H1 (cell line): ENCODE measurements at regions not wholly inside any gene's neighbourhood (a gene's known extent, or its start where the extent isn't known, plus 50 kb on each side); places are given as distances from the start of the nearest gene placed in this dataset.

ENCODE experiments used
- CTCF ChIA-PET: fragments of 300-600 bp; sonication (Branson Sonifier 250); formaldehyde crosslinking; loops from one replicate; lab custom pipeline; 2021; ENCODE audit not compliant: partially characterized antibody; lab: Charles Lee
- POLR2A ChIA-PET: fragments of 300-600 bp; sonication (Branson Sonifier 250); formaldehyde crosslinking; loops from one replicate; lab custom pipeline; 2021; ENCODE audit warnings: inconsistent platforms; ENCODE audit not compliant: partially characterized antibody; lab: Charles Lee
- DNase-seq, 2 experiments: peaks; one replicate each; pipeline versions ENCODE4 v3.0.0 to v3.0.0-alpha.2; 2010 to 2022; ENCODE audit warnings: low spot score in 2 of 2, low read depth in 1 of 2, mixed read lengths in 1 of 2
- FAIRE-seq: peaks from 2 replicates; lab custom pipeline; 2011; peaks lifted over from hg19 to GRCh38; lab: Jason Lieb, UNC
- H2AFZ ChIP-seq: 2 replicates; pipeline ENCODE4 v1.8.1; 2012; ENCODE audit warnings: low read length, inconsistent platforms
- H2AK5ac ChIP-seq: 2 replicates; pipeline ENCODE4 v1.6.1; 2013; ENCODE audit warnings: low read depth, low read length
- H2BK120ac ChIP-seq: replicated peaks from 2 replicates; pipeline ENCODE3; 2013; ENCODE audit warnings: low read depth, low read length, inconsistent platforms
- H2BK12ac ChIP-seq: 2 replicates; pipeline ENCODE4 v1.6.1; 2013; ENCODE audit warnings: low read depth, low read length
- H2BK15ac ChIP-seq: 2 replicates; pipeline ENCODE4 v1.6.1; 2013; ENCODE audit warnings: low read length
- H2BK20ac ChIP-seq: 2 replicates; pipeline ENCODE4 v1.6.1; 2013; ENCODE audit warnings: low read length
- H2BK5ac ChIP-seq: 2 replicates; pipeline ENCODE4 v1.6.1; 2013; ENCODE audit warnings: low read depth, low read length
- H3K14ac ChIP-seq: 2 replicates; pipeline ENCODE4 v1.6.1; 2013; ENCODE audit warnings: inconsistent platforms; ENCODE audit not compliant: insufficient read length
- H3K18ac ChIP-seq: 2 replicates; pipeline ENCODE4 v1.6.1; 2013; ENCODE audit warnings: low read length; ENCODE audit errors: extremely low read depth
- H3K23ac ChIP-seq: 2 replicates; pipeline ENCODE4 v1.6.1; 2013; ENCODE audit warnings: inconsistent platforms; ENCODE audit not compliant: insufficient read length
- H3K23me2 ChIP-seq: 2 replicates; pipeline ENCODE4 v1.6.1; 2013; ENCODE audit warnings: low read depth, low read length
- H3K27ac ChIP-seq: 2 replicates; pipeline ENCODE4 v1.6.1; 2011; ENCODE audit warnings: low read depth, low read length, inconsistent platforms
- H3K27me3 ChIP-seq, 4 experiments: replicated peaks in 1 of 4; 1 replicate in 1 of 4; 2 replicates in 3 of 4; pipeline versions ENCODE4 v1.6.1 to v1.8.1; 2011 to 2013; ENCODE audit warnings: low read length in 3 of 4, mild to moderate bottlenecking in 3 of 4, inconsistent platforms in 2 of 4, mixed read lengths in 2 of 4, moderate library complexity in 1 of 4; ENCODE audit not compliant: control insufficient read depth in 3 of 4, insufficient read depth in 3 of 4; ENCODE audit errors: extremely low read depth in 1 of 4
- H3K36me3 ChIP-seq, 4 experiments: 2 replicates each; pipeline versions ENCODE4 v1.6.1 to v1.8.1; 2011 to 2013; ENCODE audit warnings: mild to moderate bottlenecking in 4 of 4, low read length in 3 of 4, moderate library complexity in 2 of 4, control low read depth in 1 of 4, inconsistent platforms in 1 of 4; ENCODE audit not compliant: insufficient read depth in 4 of 4, control insufficient read depth in 2 of 4
- H3K4ac ChIP-seq: replicated peaks from 2 replicates; pipeline ENCODE3; 2013; ENCODE audit warnings: low read length, low read depth, mixed read lengths, inconsistent platforms; ENCODE audit not compliant: insufficient read length
- H3K4me1 ChIP-seq, 4 experiments: replicated peaks in 1 of 4; 1 replicate in 1 of 4; 2 replicates in 3 of 4; pipeline versions ENCODE4 v1.6.1 to v1.8.1; 2011 to 2013; ENCODE audit warnings: low read length in 3 of 4, inconsistent platforms in 2 of 4, mixed read lengths in 1 of 4; ENCODE audit not compliant: insufficient read depth in 4 of 4, control insufficient read depth in 3 of 4
- H3K4me2 ChIP-seq, 2 experiments: 2 replicates each; pipeline versions ENCODE4 v1.6.1 to v1.8.1; 2011 to 2013; ENCODE audit warnings: low read depth in 2 of 2, low read length in 2 of 2, control low read depth in 1 of 2, inconsistent platforms in 1 of 2, mild to moderate bottlenecking in 1 of 2; ENCODE audit not compliant: insufficient read depth in 1 of 2
- H3K4me3 ChIP-seq, 4 experiments: fragments of 200-600, 300-600 bp in 1 of 4; sonication (generic), shearing (Covaris generic), sonication (Bioruptor Twin) in 1 of 4; 2 replicates each; pipeline versions ENCODE4 v1.5.1 to v1.8.1; 2011 to 2016; ENCODE audit warnings: low read length in 4 of 4, low read depth in 3 of 4, control low read depth in 2 of 4, inconsistent platforms in 2 of 4, mild to moderate bottlenecking in 2 of 4, mixed read lengths in 1 of 4, moderate library complexity in 1 of 4; ENCODE audit not compliant: insufficient read depth in 2 of 4; ENCODE audit errors: extremely low read depth in 1 of 4
- H3K56ac ChIP-seq: replicated peaks from 2 replicates; pipeline ENCODE3; 2013; ENCODE audit warnings: low read depth, mild to moderate bottlenecking, mixed read lengths, low read length, inconsistent platforms; ENCODE audit not compliant: insufficient read length
- H3K79me1 ChIP-seq: 2 replicates; pipeline ENCODE4 v1.6.1; 2013; ENCODE audit warnings: low read depth, low read length, control low read depth
- H3K79me2 ChIP-seq, 2 experiments: 2 replicates each; pipeline versions ENCODE4 v1.6.1 to v1.8.1; 2012 to 2013; ENCODE audit warnings: low read length in 2 of 2, mild to moderate bottlenecking in 2 of 2, inconsistent platforms in 1 of 2; ENCODE audit not compliant: insufficient read depth in 2 of 2, control insufficient read depth in 1 of 2
- H3K9ac ChIP-seq, 4 experiments: replicated peaks in 1 of 4; 1 replicate in 1 of 4; 2 replicates in 3 of 4; pipeline versions ENCODE4 v1.6.1 to v1.8.1; 2011 to 2013; ENCODE audit warnings: low read depth in 3 of 4, low read length in 3 of 4, control low read depth in 2 of 4, mild to moderate bottlenecking in 2 of 4, moderate library complexity in 2 of 4, inconsistent platforms in 1 of 4; ENCODE audit errors: extremely low read depth in 1 of 4
- H3K9me3 ChIP-seq, 2 experiments: 2 replicates each; pipeline versions ENCODE4 v1.6.1 to v1.8.1; 2012 to 2013; ENCODE audit warnings: mild to moderate bottlenecking in 2 of 2, moderate library complexity in 2 of 2, control low read depth in 1 of 2, inconsistent platforms in 1 of 2, low read depth in 1 of 2, low read length in 1 of 2, mixed read lengths in 1 of 2; ENCODE audit not compliant: insufficient read depth in 2 of 2
- H4K20me1 ChIP-seq, 2 experiments: replicated peaks in 1 of 2; 2 replicates each; pipeline versions ENCODE3 to v1.8.1; 2011 to 2013; ENCODE audit warnings: inconsistent platforms in 2 of 2, low read length in 2 of 2, mild to moderate bottlenecking in 1 of 2; ENCODE audit not compliant: insufficient read depth in 2 of 2, control insufficient read depth in 1 of 2
- H4K5ac ChIP-seq: 2 replicates; pipeline ENCODE4 v1.6.1; 2013; ENCODE audit warnings: low read length, low read depth, mixed read lengths, inconsistent platforms; ENCODE audit not compliant: insufficient read length
- H4K8ac ChIP-seq: 2 replicates; pipeline ENCODE4 v1.8.0; 2013; ENCODE audit warnings: mild to moderate bottlenecking, moderate library complexity, low read length, inconsistent platforms; ENCODE audit not compliant: insufficient read depth; ENCODE audit errors: extremely low read depth
- H4K91ac ChIP-seq: replicated peaks from 2 replicates; pipeline ENCODE3; 2013; ENCODE audit warnings: low read length, mixed read lengths, inconsistent platforms; ENCODE audit not compliant: insufficient read length
- BRCA1 ChIP-seq: IDR thresholded peaks from 2 replicates; pipeline ENCODE4 v1.6.1; 2012; ENCODE audit warnings: low read depth, low read length, improper control_type of control experiment
- CEBPB ChIP-seq: IDR thresholded peaks from 2 replicates; pipeline ENCODE4 v1.6.1; 2012; ENCODE audit warnings: low read depth, low read length
- CTCF ChIP-seq, 3 experiments: IDR thresholded peaks; 1 replicate in 2 of 3; 2 replicates in 1 of 3; pipeline versions ENCODE4 v1.5.1 to v1.6.1; 2011; ENCODE audit warnings: low read length in 3 of 3, mild to moderate bottlenecking in 3 of 3, inconsistent platforms in 2 of 3, low read depth in 1 of 3, moderate library complexity in 1 of 3; ENCODE audit not compliant: insufficient read depth in 1 of 3; ENCODE audit errors: control extremely low read depth in 1 of 3
- E2F6 ChIP-seq: IDR thresholded peaks from 2 replicates; pipeline ENCODE4 v1.6.1; 2012; ENCODE audit warnings: inconsistent platforms
- EGR1 ChIP-seq: IDR thresholded peaks from 2 replicates; pipeline ENCODE4 v1.6.1; 2011; ENCODE audit warnings: low read depth, low read length, borderline replicate concordance
- EZH2 ChIP-seq: fragments of 200-600 bp; sonication (generic); IDR thresholded peaks from 2 replicates; pipeline ENCODE4 v1.7.1; 2012; ENCODE audit warnings: low read depth, mild to moderate bottlenecking, moderate library complexity, low read length, inconsistent platforms; ENCODE audit not compliant: severe bottlenecking
- KDM4A ChIP-seq: IDR thresholded peaks from one replicate; pipeline ENCODE4 v1.7.1; 2012; ENCODE audit warnings: low read depth, mild to moderate bottlenecking, moderate library complexity, low read length, inconsistent platforms; ENCODE audit not compliant: severe bottlenecking
- KDM5A ChIP-seq: fragments of 200-600 bp; IDR thresholded peaks from 2 replicates; pipeline ENCODE4 v1.7.1; 2012; ENCODE audit warnings: mild to moderate bottlenecking, low read length, inconsistent platforms, mixed read lengths
- POU5F1 ChIP-seq: IDR thresholded peaks from 2 replicates; pipeline ENCODE4 v1.6.1; 2011; ENCODE audit warnings: low read depth, mild to moderate bottlenecking, low read length, moderate library complexity
- SIN3A ChIP-seq, 2 experiments: IDR thresholded peaks in 1 of 2; conservative IDR thresholded peaks in 1 of 2; 2 replicates each; pipeline ENCODE4 v1.6.1; 2011 to 2012; ENCODE audit warnings: low read length in 2 of 2, improper control_type of control experiment in 1 of 2, low read depth in 1 of 2, mild to moderate bottlenecking in 1 of 2
- TCF12 ChIP-seq: IDR thresholded peaks from 2 replicates; pipeline ENCODE4 v1.6.1; 2011; ENCODE audit warnings: low read depth, mild to moderate bottlenecking, low read length
- TEAD4 ChIP-seq: IDR thresholded peaks from 2 replicates; pipeline ENCODE4 v1.6.1; 2012; ENCODE audit warnings: low read depth, low read length, inconsistent platforms, mixed read lengths
- WGBS, 2 experiments: shearing (Covaris generic) in 1 of 2; methylation state at CpG; one replicate each; pipeline versions ENCODE4 v1.1.6 to v1.1.7; 2013 to 2015; ENCODE audit warnings: low lambda C conversion rate in 2 of 2, mixed read lengths in 2 of 2, inconsistent platforms in 1 of 2, low coverage in 1 of 2, missing lambda C conversion rate in 1 of 2; ENCODE audit not compliant: insufficient replicate concordance in 2 of 2, insufficient coverage in 1 of 2, insufficient read length in 1 of 2; ENCODE audit errors: extremely low coverage in 1 of 2, missing lambda C conversion rate in 1 of 2; 5-methylcytosine and 5-hydroxymethylcytosine counted together

GRCh38 chr3:64915778-64916177, 228.0 kb upstream of the ADAMTS9 start:
- Histone ChIP-seq H2BK15ac (no peak overlapping the region), H3K79me2 (no peaks in the 10 kb centered on the region), H3K9me3 (no peaks in the 10 kb centered on the region), H3K18ac (no peak overlapping the region), H3K27me3 (peaks cover 0 to 5% (median under 1%) of the 10 kb centered on the region in 4 experiments; a peak in 2 of 7 replicates), H4K91ac (no peak overlapping the region), H4K20me1 (no peaks in the 10 kb centered on the region), H3K4ac (no peak overlapping the region), H3K23ac (no peak overlapping the region), H2BK12ac (no peak overlapping the region), H3K4me3 (no peak overlapping the region), H4K8ac (no peak overlapping the region), H2AK5ac (no peak overlapping the region), H3K4me2 (no peak overlapping the region), H3K4me1 (peaks cover 2 to 16% (median 6%) of the 10 kb centered on the region in 4 experiments; a peak in 4 of 7 replicates), H2AFZ (no peak overlapping the region), H2BK20ac (no peak overlapping the region), H3K23me2 (no peaks in the 10 kb centered on the region), H2BK5ac (no peak overlapping the region), H3K36me3 (no peaks in the 10 kb centered on the region), H3K9ac (no peak overlapping the region), H2BK120ac (no peak overlapping the region), H3K56ac (no peak overlapping the region), H4K5ac (no peak overlapping the region), H3K79me1 (no peaks in the 10 kb centered on the region), H3K27ac (no peak overlapping the region), H3K14ac (no peak overlapping the region)
- ChIA-PET CTCF (interaction anchor here (1.1 kb wide), 1 partner anchor 254 kb away, joined by 3 read pairs; no protein-coding TSS in a partner anchor), POLR2A (no interaction called here)
- WGBS, 2 experiments, result 85% methylated on average over 2 of the region's 2 CpGs; no CpG with 5 or more reads in 1 of the 2 experiments
- DNase-seq (no peak), FAIRE-seq (no peak)
- TF ChIP-seq CTCF (IDR thresholded peaks at IDR 0.05; ENCODE audit: control extremely low read depth in 1 of 3, insufficient read depth in 1 of 3, low read depth in 1 of 3, low read length in 3 of 3) (no peak), E2F6 (no peak), KDM5A (no peak), TEAD4 (no peak), EZH2 (no peak), SIN3A (conservative IDR thresholded peaks at IDR 0.05 in 1 of 2, IDR thresholded peaks at IDR 0.05 in 1 of 2; ENCODE audit: low read depth in 1 of 2, low read length in 2 of 2) (no peak), CEBPB (no peak), KDM4A (no peak), TCF12 (no peak), BRCA1 (no peak), EGR1 (no peak), POU5F1 (no peak)
